ENCODE measurements at regions not wholly inside any gene's neighbourhood (a gene's known extent, or its start where the extent isn't known, plus 50 kb on each side); places are given as distances from the start of the nearest gene placed in this dataset.
A peak's percentile ranks its signal among the peaks of the same experiment; 100 is the strongest.

DNA sequence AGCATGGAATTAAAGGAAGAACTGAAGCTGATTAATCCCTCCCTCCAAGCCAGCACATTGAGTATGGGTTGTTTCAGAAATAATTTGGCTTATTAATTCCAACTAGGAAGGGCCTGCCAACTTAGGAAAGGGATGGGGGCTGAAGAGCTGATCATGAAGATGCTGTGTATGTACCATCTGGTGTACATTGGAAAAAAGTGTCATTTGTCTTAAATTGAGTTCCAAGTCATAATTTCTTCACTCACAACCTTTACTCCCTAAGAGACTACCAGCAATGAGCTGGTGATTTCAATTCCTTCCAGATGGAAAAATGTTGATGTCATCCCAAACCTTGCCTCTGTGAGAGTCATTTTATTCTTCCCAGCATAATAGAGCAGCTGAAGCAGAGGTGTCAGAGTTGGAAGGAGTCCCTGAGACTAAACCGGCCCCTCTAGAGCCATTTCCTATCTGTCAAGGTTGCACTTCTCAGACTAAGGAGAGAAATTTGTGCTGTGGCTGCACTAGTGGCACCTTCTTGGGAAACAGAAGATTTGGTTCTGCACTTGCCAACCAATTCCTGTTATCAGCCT is 79.4 kb downstream of the GTPBP8 start:
- no peaks in the 10 kb centered on the region for H3K4me1 ChIP-seq
- no peak overlapping the region for H3K4me2 ChIP-seq
- no peak overlapping the region for H3K27ac ChIP-seq
- H3K27me3 ChIP-seq = no peaks in the 10 kb centered on the region
- H3K36me3 ChIP-seq = no peaks in the 10 kb centered on the region
- no peak overlapping the region for H3K9ac ChIP-seq
- no peaks in the 10 kb centered on the region for H4K20me1 ChIP-seq
- no peak for TF ChIP-seq Cebpa-rat (IDR thresholded peaks at IDR 0.05)
- H3K9me3 ChIP-seq = no peaks in the 10 kb centered on the region
- H3K4me3 ChIP-seq = no peak overlapping the region

DNA sequence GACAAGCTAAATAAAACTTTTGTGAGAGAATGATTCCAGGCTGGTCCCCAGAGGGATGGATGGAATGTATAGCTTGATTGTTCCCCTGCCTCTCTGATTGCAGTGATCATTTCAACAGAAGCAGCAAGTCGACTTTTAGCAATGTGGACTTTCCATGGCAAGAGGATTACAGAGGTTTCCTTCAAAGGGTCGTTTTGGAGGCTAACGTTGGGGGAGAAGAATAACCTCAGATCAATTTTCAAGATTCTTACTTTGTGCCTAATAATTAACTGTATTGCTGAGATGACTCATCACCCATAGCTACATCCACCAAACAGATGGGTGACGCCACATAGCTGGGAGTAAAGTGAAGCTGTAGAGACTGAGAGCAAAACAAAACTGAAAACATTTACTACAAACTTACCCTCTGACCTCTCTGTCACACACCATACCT is 79.9 kb downstream of the GTPBP8 start:
- Histone ChIP-seq H3K36me3 (no peaks in the 10 kb centered on the region), H4K20me1 (no peaks in the 10 kb centered on the region), H3K9me3 (no peaks in the 10 kb centered on the region), H3K27ac (no peak overlapping the region), H3K9ac (no peak overlapping the region), H3K4me1 (no peaks in the 10 kb centered on the region), H3K4me3 (no peak overlapping the region), H3K4me2 (no peak overlapping the region), H3K27me3 (no peaks in the 10 kb centered on the region)
- no peak for TF ChIP-seq Cebpa-rat (IDR thresholded peaks at IDR 0.05)

DNA sequence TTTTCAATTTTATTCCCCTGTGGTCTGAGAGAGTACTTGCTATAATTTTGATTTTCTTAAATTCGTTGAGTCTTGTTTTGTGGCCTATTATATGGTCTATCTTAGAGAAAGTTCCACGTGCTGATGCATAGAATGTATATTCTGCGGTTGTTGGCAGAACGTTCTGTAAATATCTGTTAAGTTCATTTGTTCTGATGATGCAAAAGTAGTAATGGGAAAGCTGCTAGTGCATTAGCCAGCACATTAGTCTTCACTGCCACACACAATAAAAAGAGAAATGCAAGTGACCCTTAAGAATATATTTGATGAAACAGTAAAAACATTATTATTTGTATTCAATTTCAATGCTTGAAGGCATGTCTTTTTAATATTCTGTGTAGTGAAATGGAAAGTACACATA is 84.8 kb downstream of the GTPBP8 start:
- Histone ChIP-seq H3K27me3 (no peaks in the 10 kb centered on the region), H3K9me3 (no peaks in the 10 kb centered on the region), H4K20me1 (no peaks in the 10 kb centered on the region), H3K9ac (no peak overlapping the region), H3K27ac (no peak overlapping the region), H3K4me3 (no peak overlapping the region), H3K4me2 (no peak overlapping the region), H3K4me1 (no peaks in the 10 kb centered on the region), H3K36me3 (no peaks in the 10 kb centered on the region)
- no peak for TF ChIP-seq Cebpa-rat (IDR thresholded peaks at IDR 0.05)

DNA sequence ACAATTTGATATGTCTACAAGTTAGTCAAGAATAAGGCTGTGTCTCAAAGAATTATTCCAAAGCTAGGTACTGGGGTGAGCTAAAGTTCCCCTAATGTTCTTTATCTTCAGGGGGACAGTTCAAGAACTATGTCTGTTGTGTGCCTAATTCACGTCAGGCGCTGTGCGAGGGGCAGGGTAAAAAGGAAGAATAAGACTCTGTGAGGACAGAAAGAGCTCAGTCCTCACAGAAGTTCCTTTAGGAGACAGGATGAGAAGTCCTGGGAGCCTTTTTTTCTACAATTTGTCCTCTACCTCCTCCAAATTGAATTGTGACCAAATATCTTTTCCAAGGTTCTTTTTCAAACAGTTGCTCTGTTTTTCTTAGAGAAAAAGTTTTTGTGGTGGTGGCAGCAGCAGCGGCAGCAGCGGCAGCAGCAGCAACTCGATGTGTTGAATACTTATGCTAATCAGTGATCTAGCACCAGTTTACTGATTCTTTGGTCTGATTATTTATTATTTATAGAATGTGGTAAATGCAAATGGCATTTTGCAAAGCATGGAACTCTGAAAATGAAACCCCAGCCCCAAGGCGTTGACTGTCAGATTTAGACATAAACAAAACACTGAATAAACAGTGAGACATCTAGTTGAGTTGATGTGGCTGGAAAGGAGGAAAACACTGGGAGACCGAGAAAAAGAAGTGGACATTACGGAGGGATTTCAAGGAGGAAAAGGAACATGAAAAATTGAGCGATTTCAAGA is 88.6 kb downstream of the GTPBP8 start:
- Histone ChIP-seq H4K20me1 (no peaks in the 10 kb centered on the region), H3K27ac (no peak overlapping the region), H3K36me3 (no peaks in the 10 kb centered on the region), H3K9me3 (no peaks in the 10 kb centered on the region), H3K4me3 (no peak overlapping the region), H3K9ac (no peak overlapping the region), H3K4me2 (no peak overlapping the region), H3K4me1 (no peaks in the 10 kb centered on the region), H3K27me3 (no peaks in the 10 kb centered on the region)
- no peak for TF ChIP-seq Cebpa-rat (IDR thresholded peaks at IDR 0.05)

DNA sequence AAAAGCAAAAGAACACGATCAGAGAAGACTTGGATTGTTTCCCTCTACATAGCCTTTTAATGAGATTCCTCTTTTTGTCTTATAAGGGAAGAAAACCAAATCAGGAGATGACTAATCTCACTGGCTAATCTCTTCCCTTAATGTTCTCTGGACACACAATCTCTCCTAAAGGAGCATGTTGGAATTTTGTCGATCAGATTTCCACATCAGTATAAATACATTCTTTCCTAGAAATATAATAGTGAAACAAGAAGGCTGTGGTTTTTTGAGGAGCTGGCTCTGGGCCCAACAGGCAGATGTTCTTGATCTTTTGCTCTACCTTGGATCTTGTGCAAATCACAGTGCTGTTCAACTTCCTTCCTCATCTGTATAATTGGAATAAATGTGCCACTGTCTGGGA is 94.0 kb downstream of the GTPBP8 start:
- H3K36me3 ChIP-seq = no peaks in the 10 kb centered on the region
- H3K9ac ChIP-seq = no peak overlapping the region
- H3K9me3 ChIP-seq = no peaks in the 10 kb centered on the region
- peaks cover 9% of the 10 kb centered on the region; the same call in 1 of the 2 replicates for H3K4me1 ChIP-seq
- H4K20me1 ChIP-seq = no peaks in the 10 kb centered on the region
- no peak overlapping the region for H3K27ac ChIP-seq
- no peaks in the 10 kb centered on the region for H3K27me3 ChIP-seq
- no peak overlapping the region for H3K4me3 ChIP-seq
- H3K4me2 ChIP-seq = peak overlapping the region; percentile 36
- TF ChIP-seq Cebpa-rat (IDR thresholded peaks at IDR 0.05) = no peak

DNA sequence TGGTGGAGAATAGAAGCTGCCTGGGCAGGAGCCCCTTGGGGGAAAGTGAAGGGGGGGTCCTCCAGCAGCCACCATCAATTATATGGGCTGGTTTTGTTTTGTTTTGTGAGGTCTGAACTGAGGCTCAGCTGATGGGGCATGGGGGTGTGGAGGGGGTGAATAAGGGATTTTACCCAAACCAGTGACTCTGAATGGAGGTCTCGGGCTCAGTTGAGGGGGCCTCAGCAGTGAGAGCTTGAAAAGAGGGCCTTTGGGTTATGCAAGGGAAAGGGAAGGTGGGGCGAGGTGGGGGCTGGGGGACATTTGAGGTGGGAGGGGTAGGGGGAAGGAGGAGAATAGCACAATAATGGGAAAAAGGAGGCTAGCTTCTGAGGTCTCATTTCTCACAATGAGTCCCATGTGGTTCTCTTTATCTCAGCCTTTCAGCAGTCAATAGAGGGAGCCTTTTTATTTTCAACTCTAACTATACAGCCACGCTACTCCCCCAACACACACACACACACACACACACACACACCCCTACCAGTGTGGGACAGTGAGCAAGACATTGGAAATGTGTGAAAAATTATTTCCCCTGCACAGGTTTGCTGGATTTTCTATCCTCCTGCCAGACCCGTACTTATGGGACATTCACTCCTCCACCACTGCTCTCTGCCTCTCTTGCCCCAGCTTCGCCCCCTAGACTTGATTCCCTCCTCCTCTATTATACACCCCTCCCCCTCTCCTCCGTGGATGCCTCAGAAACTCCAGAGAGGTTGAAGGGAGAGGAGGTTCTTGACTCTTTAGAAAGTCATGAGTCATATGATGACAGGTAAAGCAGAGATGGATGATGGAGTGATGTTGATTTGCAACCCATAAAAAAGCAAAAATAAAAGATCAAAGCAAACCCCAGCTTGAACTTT is 96.0 kb downstream of the GTPBP8 start:
- Histone ChIP-seq H3K27ac (no peak overlapping the region), H3K36me3 (no peaks in the 10 kb centered on the region), H3K4me1 (peaks cover 9% of the 10 kb centered on the region; the same call in 1 of the 2 replicates), H3K4me3 (no peak overlapping the region), H3K9me3 (no peaks in the 10 kb centered on the region), H3K4me2 (no peak overlapping the region), H3K9ac (no peak overlapping the region), H4K20me1 (no peaks in the 10 kb centered on the region), H3K27me3 (no peaks in the 10 kb centered on the region)
- no peak for TF ChIP-seq Cebpa-rat (IDR thresholded peaks at IDR 0.05)

DNA sequence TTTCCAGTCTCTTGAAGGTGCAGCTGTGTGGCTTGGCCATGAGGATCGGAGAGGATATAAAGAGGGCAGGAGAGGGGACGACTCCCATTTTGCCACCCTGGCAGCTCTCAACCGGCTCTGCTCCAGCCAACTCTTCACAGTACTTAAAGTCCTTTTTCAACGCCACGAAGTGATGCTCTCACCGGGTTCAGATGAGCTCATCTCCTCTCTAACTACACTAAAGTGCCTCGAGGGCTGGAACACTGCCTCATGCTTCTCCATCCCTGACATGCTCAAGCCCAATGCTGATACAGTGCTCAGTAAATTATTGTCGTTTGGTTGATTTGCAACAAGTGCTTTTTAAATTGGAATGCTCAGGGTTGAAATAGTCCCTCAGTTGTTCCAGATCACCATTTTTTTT is 97.8 kb downstream of the GTPBP8 start:
- H4K20me1 ChIP-seq = no peaks in the 10 kb centered on the region
- peaks cover 9% of the 10 kb centered on the region; the same call in 1 of the 2 replicates for H3K4me1 ChIP-seq
- H3K4me3 ChIP-seq = no peak overlapping the region
- no peaks in the 10 kb centered on the region for H3K36me3 ChIP-seq
- H3K9me3 ChIP-seq = no peaks in the 10 kb centered on the region
- H3K9ac ChIP-seq = no peak overlapping the region
- no peak overlapping the region for H3K27ac ChIP-seq
- no peak for TF ChIP-seq Cebpa-rat (IDR thresholded peaks at IDR 0.05)
- H3K27me3 ChIP-seq = no peaks in the 10 kb centered on the region
- H3K4me2 ChIP-seq = no peak overlapping the region

DNA sequence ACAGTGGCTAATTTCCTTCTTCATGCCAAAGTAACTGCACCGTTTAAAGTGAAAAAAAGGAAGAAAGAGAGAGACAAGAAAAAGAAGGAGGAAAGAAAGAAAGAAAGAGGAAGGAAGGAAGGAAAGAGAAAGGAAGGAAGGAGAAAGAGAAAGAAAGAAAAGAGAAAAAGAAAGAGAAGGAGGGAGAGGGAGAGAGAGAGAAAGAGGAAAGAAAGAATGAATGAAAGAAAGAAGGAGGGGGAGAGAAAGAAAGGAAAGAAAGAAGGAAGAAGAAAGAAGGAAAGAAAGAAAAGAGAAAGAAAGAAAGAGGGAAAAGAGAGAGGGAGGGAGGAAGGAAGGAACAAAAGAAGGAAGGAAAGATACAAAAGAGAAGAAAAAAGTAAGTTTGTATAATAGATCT is 100.6 kb downstream of the GTPBP8 start:
- H3K36me3 ChIP-seq = no peaks in the 10 kb centered on the region
- H3K4me3 ChIP-seq = no peak overlapping the region
- H3K9ac ChIP-seq = no peak overlapping the region
- no peak for TF ChIP-seq Cebpa-rat (IDR thresholded peaks at IDR 0.05)
- H4K20me1 ChIP-seq = no peaks in the 10 kb centered on the region
- H3K9me3 ChIP-seq = no peaks in the 10 kb centered on the region
- no peaks in the 10 kb centered on the region for H3K27me3 ChIP-seq
- no peaks in the 10 kb centered on the region for H3K4me1 ChIP-seq
- no peak overlapping the region for H3K4me2 ChIP-seq
- no peak overlapping the region for H3K27ac ChIP-seq

DNA sequence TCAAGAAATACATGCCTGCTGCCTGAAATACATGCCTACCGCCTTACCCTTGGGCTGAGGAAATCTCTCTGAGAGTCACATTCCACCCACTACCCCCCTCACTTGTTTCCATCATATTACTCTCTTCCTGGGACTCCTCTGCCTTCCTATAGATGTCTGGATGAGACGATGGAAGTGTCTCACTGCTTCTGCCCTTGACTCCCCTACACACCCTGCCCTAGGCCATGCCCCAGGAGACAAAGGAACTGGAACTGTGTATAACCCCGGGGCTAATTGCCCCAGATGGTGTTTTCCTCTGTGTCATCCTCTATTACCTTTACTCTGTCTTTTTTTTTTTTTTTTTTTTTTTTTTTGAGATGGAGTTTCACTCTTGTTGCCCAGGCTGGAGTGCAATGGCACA is 102.0 kb downstream of the GTPBP8 start:
- no peak overlapping the region for H3K4me3 ChIP-seq
- no peaks in the 10 kb centered on the region for H3K9me3 ChIP-seq
- no peaks in the 10 kb centered on the region for H4K20me1 ChIP-seq
- no peaks in the 10 kb centered on the region for H3K36me3 ChIP-seq
- no peak overlapping the region for H3K27ac ChIP-seq
- H3K9ac ChIP-seq = no peak overlapping the region
- no peak overlapping the region for H3K4me2 ChIP-seq
- H3K4me1 ChIP-seq = no peaks in the 10 kb centered on the region
- H3K27me3 ChIP-seq = no peaks in the 10 kb centered on the region
- TF ChIP-seq Cebpa-rat (IDR thresholded peaks at IDR 0.05) = no peak
